Activated CD4-positive, alpha-beta T cell treated with anti-CD3 and anti-CD28 coated beads, Interleukin-10, Interleukin-2, amounts not matched to agents 100 ng/mL and 50 ng/mL, durations not matched to agents 16 hours and 8 hours (primary cell): ENCODE measurements at regions not wholly inside any gene's neighbourhood (a gene's known extent, or its start where the extent isn't known, plus 50 kb on each side); places are given as distances from the start of the nearest gene placed in this dataset.

ENCODE experiments used
- DNase-seq: peaks from one replicate; pipeline ENCODE4 v3.0.0-alpha.2; 2020

- DNase-seq: no peak
Measured at GRCh38 chr15:47292638-47293190, 424.6 kb upstream of the SEMA6D start.

DNA sequence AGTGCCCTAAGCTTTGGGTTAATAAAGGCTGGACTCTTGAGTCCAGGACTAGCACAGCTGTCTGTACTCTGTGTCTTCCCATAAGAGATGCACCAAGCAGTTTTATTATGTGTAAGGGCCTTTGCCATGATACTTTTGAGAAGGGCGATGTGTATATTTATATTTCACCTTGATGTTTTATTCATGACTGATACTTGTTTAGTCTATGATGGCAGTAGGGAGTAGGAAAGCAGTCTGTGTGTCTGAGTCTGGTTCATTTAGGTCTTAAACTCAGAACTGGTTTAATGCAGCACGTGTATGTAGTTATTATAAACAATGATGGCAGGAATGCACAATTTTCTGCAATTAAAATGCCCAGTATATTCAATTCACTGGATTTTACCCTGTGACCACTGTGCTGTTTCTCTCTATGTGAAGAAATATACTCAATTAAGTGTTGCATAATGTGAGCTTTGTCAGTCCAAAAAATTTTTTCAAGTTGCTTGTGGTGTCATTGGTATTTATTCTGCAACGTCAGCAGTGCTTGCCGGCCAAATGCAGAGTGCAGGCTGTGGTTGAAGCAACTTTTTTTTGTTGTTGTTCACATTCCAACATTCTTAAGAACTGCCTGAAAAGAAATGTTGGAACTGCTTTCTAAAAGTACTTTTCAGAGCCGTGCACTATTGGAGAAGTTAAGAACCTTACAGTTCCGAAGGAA lies 423.7 kb upstream of the SEMA6D start:
- DNase-seq: no peak

- no peak for DNase-seq
Measured at GRCh38 chr15:47294765-47295259, 422.5 kb upstream of the SEMA6D start.

- DNase-seq: no peak
Measured at GRCh38 chr15:47296881-47297280, 420.4 kb upstream of the SEMA6D start.

DNA sequence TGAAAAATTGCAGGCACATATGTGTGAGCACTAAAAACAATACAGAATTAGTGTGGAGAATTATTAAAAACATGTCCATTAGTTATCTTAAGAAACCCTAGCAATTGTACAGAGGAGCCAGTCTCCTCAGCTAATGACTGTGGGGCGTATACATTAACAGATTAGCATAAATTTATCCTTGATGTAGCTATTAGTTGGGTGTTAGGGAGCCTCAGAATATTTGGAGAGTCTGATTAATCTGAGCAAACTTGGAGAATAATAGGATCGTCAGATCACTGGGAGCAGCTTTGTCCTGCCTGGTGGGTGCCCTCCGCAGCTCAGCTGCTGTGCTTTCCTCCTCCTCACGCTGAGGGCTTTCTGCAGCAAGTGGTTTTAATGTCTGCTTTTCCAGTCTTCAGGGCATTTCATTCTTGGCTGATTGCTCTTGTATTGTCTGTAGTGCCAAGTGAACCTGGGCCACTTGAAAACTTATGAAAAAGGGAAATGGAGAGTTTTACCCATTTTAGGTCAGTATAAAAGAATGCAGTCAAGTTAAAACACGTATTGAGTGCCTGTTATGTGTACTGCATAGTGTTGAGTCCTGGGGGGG lies 417.4 kb upstream of the SEMA6D start:
- DNase-seq: no peak

DNA sequence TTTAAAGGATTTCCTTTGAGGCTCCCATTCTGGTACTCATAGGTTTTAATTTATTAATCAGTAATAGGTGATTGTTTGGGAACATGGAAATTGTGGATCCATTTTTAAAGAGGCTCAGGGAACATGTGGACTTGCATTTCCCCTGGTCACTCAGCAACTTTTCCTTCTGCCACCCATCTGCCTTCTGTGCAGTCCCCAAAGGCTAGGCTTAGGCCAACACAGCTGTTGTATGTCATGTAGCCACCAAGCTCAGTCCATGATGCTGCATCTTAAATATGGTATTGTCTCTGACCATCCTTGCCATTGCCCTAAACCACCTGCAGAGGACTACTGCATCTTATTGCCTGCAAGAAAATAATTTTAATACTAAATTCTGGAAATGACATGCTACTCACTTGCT lies 416.7 kb upstream of the SEMA6D start:
- no peak for DNase-seq

DNA sequence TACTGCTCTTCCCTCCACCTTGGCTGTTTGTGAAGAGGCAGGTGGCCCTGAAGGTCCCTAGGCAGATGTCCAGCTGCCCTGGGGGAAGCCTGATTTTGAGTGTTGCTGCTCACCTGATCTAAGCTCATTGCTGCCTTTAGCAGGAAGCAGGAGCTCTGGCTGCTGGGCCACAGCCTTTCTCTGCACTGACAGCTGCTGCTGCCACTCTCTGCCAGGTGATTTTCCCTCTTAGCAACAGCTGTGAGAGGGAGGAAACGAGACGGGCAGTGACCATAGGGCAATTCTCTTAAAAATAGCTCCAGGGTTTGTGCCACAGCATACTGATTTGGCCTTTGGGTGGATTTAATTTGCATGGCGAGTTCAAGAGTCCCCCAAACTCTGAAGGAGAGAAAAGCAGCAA lies 415.8 kb upstream of the SEMA6D start:
- DNase-seq: no peak

GRCh38 chr15:47304656-47305055 lies 412.6 kb upstream of the SEMA6D start:
- no peak for DNase-seq

GRCh38 chr15:47312161-47312560 lies 405.1 kb upstream of the SEMA6D start:
- no peak for DNase-seq

DNA sequence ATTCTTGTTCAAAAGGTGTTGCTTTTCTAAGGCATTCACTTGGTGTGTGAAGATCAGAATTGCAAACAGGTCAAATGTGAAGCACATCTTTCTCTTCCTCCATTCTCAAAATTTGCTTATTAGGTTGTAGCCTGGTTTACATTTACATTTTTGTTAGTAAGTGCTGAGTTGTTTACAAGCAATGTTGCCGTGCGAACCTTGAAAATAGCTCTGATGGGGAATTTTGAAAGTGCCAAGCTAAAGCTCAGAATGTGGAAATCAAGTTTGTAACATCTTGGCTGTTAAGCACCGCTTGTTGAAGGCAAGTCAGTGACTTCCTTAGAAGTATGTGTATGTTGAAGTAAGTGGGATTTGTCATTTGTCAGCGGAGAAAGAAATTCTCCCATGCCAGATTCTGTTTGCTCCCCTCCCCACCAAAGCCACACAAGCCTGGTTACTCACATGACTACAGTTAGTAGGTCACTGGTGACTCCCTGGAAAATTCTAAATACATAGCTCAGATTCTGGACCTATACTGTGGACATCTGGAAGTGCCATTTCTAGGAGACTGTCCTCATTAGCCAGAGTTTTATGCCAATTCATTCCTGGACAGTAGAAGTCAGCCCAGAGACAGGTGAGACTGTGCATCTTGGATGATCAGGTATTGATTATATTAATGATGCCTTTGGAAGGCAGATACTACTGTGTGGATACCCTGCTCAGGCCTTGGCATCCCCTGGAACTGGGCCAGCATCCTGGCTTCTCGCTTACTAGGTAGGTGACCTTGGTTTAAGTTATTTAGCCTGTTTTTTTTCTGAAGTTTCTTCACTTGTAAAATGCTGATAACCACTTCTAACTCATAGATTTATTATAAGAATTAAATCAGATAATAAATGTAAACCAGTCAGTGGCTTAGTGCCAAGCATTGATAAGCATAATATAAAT lies 390.6 kb upstream of the SEMA6D start:
- no peak for DNase-seq

DNA sequence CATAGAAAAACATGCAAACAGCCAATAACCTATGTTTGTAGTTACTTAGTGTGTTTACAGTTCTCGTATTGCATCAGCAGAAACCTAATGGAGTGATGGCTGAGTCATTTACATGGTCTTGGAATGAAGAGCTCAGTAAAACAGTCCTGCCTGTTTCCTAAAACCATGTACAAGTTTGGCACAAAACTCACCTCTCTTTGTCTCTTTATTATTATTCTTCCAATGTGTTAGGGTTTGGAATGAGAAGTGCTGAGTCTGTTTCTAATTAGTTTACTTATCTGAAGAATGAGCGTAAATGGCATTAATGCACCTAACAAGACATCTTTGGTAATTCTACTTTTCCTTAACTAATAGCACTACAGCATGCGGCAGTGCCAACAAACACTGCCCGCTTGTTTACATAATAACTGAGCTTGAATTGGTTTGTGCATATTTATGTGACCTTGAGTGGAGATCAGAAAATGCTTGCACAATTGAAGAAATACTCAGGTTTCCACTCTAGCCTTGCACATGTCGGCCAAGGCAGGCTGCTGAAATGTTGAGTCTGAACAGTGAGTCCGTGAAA lies 385.4 kb upstream of the SEMA6D start:
- no peak for DNase-seq

GRCh38 chr15:47332481-47332880 lies 384.8 kb upstream of the SEMA6D start:
- DNase-seq: no peak

DNA sequence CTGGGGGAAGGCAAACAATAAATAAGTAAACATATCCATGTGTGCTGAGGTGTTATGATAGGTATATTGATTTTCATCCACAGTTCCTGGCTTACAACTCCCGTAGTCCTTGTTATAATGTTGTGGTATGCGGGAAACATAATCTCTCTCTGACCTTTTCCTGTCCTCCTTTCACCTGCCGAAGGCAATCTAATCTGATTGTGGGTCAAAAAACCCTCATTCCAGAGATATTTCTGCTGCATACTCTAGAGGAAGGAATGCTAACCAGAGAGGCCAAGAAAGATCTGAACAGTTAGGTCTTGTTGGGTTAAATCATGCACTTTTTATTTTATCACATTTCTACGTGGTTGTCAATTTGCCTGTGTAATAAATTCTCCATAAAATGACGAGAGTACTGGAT lies 383.6 kb upstream of the SEMA6D start:
- DNase-seq: no peak

GRCh38 chr15:47334805-47335535 lies 382.3 kb upstream of the SEMA6D start:
- no peak for DNase-seq

DNA sequence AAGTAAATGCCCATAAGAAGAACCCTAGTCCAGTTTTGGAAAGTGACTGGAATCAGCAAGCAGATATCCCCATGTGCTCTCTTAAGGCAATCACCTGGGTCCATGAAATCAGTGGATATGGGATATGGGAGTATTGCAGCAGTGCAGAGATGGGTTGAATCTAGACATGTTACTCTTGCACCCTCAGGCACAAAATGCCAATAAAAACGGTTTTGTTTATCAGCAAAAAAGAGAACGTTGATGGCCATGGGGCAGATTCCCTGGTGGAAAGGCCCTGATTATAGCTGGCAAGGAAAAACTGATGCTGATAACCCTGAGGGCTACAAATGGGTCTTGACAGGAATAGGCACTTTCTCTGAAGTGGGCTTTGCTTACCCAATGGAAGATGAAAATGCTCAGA lies 380.2 kb upstream of the SEMA6D start:
- no peak for DNase-seq

DNA sequence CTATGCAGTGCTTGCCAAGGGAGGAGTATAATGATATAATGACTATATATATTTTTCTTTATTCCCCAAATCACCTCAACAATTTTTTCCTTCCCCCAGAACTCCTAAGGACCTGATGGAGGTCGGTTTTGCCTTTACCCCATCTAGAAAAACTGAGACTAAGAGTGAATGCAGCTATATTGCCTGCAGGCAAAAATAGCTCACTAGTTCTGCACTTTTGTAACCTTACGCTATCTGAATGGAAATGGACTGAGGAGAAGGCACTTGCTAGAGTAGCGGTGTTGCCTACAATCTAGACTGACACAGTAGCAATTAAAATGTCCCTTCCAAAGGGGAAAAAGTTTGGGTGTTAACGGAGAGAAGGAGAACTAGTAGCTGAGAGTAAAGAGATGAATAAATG lies 379.5 kb upstream of the SEMA6D start:
- no peak for DNase-seq

GRCh38 chr15:47338771-47339170 lies 378.5 kb upstream of the SEMA6D start:
- DNase-seq: no peak

- no peak for DNase-seq
Measured at GRCh38 chr15:47339800-47340570, 377.3 kb upstream of the SEMA6D start.

GRCh38 chr15:47340571-47340920 lies 376.8 kb upstream of the SEMA6D start:
- DNase-seq: no peak

GRCh38 chr15:47349179-47349578 lies 368.1 kb upstream of the SEMA6D start:
- no peak for DNase-seq

- DNase-seq: no peak
Measured at GRCh38 chr15:47351501-47351900, 365.8 kb upstream of the SEMA6D start.

DNA sequence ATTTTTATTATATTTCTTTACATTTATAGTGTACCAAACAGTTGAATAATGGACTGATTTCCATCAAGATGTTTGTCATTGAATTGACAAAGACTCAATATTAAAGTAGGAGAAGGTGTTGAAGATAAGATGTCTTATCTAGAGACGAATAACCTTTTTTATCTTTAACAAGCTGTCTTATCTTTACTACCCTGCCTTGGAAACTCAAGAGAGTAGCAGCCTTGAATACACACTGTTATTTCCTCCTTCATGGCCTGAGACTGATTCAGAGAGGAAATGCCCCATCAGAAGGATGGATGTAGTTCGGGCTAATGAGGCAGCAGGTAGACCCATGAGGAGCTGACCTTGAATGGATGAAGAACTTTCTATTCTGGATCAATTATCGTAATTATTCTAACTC lies 365.1 kb upstream of the SEMA6D start:
- DNase-seq: no peak
